ENCODE measurements at regions not wholly inside any gene's neighbourhood (a gene's known extent, or its start where the extent isn't known, plus 50 kb on each side); places are given as distances from the start of the nearest gene placed in this dataset.

DNA sequence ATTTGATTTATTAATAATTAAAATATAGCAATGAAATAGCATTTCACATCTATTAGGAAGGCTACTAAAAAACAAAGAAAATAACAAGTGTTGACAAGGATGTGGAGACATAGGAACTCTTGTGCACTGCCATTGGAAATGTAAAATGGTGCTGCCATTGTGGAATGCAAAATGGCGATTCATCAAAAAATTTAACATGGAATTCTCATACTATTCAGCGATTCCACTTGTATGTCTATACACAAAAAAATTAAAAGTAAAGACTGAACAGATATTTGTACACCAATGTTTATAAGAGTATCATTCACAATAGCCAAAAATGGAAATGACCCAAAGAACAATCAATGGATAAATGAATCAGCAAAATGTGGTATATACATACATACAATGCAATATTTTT lies 101.3 kb upstream of the S1PR1 start:
- intact Hi-C loops (cut with DNase I), result loop anchor here in 9 of 10 donors (2.0 to 10.0 kb wide), 6 partner anchors 99 to 211 kb away; partner anchors contain the start of gene S1PR1 (in 5 of the 9)
- Histone ChIP-seq H3K9me3 (no peaks in the 10 kb centered on the region), H3K4me1 (peaks cover 0 to 37% (median 29%) of the 10 kb centered on the region in 9 donors), H3K27me3 (no peaks in the 10 kb centered on the region), H3K36me3 (no peaks in the 10 kb centered on the region), H3K27ac (no peak overlapping the region), H3K4me3 (no peak overlapping the region)
- 95 to 100% methylated on average over 2 of the region's 2 CpGs for WGBS, 2 donors
- TF ChIP-seq, protein P1, sequence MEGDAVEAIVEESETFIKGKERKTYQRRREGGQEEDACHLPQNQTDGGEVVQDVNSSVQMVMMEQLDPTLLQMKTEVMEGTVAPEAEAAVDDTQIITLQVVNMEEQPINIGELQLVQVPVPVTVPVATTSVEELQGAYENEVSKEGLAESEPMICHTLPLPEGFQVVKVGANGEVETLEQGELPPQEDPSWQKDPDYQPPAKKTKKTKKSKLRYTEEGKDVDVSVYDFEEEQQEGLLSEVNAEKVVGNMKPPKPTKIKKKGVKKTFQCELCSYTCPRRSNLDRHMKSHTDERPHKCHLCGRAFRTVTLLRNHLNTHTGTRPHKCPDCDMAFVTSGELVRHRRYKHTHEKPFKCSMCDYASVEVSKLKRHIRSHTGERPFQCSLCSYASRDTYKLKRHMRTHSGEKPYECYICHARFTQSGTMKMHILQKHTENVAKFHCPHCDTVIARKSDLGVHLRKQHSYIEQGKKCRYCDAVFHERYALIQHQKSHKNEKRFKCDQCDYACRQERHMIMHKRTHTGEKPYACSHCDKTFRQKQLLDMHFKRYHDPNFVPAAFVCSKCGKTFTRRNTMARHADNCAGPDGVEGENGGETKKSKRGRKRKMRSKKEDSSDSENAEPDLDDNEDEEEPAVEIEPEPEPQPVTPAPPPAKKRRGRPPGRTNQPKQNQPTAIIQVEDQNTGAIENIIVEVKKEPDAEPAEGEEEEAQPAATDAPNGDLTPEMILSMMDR (IDR thresholded peaks at IDR 0.05), result no peak
- no peak for ATAC-seq
- no peak for DNase-seq

DNA sequence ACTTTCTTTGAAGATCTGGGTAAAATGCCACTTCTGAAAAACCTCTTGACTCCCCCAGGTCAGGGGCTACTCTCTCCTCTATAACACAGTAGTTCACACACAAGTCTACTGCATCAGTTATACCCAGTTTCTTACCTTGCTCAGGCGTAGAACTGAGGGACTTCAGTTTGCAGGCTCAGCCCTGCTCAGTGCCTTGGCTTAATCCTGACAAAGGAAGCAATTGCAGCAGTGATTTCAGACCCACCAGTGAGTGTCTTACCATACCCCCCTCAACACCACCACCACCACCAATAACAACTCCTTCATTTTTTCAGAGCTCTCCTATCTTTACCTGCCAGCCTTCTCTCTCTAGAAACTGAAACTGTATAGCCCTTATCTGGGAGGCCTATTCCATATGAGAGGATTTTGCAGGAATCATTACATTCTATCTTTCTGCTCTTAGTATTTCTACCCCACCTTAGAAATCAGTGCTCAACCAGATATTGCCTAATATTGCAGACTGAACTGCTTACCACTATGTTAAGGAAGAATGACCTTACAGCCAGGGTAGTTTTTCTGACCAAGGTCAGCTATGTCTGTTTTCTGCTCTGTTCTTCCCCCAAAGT lies 105.5 kb upstream of the S1PR1 start:
- DNase-seq (no peak), ATAC-seq (no peak)
- Histone ChIP-seq H3K4me1 (peaks cover 0 to 24% (median 12%) of the 10 kb centered on the region in 9 donors), H3K27me3 (no peaks in the 10 kb centered on the region), H3K9me3 (no peaks in the 10 kb centered on the region), H3K4me3 (no peak overlapping the region), H3K27ac (no peak overlapping the region), H3K36me3 (no peaks in the 10 kb centered on the region)
- TF ChIP-seq, protein P1 (IDR thresholded peaks at IDR 0.05), result no peak
- intact Hi-C loops (cut with DNase I), result loop anchor here in 5 of 10 donors (5.0 to 10.0 kb wide), 4 partner anchors 103 to 207 kb away; partner anchors contain the start of gene S1PR1 (in 1 of the 5)
- WGBS, 2 donors, result 94 to 96% methylated on average over 1 of the region's 1 CpG

DNA sequence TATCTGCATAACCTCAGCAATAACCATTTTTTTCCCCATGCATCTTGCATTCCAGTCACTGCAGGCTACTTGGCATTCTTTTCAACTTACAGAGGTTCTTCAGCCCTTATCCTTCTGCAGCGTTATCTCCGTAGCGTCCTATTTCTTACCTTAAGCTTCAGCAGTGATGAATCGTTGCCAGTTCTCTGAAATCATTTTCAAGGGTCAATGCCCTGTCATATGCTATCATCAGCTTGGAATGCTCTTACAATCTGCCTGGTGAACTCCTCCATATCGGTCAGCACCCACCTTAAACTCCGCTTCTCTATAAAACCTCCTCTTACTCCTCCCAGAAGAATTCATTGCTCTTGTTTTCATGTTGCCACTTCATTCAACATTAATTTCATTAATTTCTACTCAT lies 105.1 kb upstream of the DPH5 start:
- 35 to 44% methylated on average over 6 of the region's 6 CpGs for WGBS, 2 donors
- Histone ChIP-seq H3K4me3 (no peak overlapping the region), H3K36me3 (no peaks in the 10 kb centered on the region), H3K9me3 (no peaks in the 10 kb centered on the region), H3K4me1 (peaks cover 0 to 17% (median 10%) of the 10 kb centered on the region in 9 donors), H3K27me3 (no peaks in the 10 kb centered on the region), H3K27ac (no peak overlapping the region)
- no peak for DNase-seq
- ATAC-seq, result no peak
- TF ChIP-seq, protein P1 (IDR thresholded peaks at IDR 0.05), result no peak
- intact Hi-C loops (cut with DNase I), result loop anchor here in 5 of 10 donors (5.0 to 10.0 kb wide), 4 partner anchors 104 to 206 kb away; partner anchors contain the start of gene S1PR1 (in 1 of the 5)

DNA sequence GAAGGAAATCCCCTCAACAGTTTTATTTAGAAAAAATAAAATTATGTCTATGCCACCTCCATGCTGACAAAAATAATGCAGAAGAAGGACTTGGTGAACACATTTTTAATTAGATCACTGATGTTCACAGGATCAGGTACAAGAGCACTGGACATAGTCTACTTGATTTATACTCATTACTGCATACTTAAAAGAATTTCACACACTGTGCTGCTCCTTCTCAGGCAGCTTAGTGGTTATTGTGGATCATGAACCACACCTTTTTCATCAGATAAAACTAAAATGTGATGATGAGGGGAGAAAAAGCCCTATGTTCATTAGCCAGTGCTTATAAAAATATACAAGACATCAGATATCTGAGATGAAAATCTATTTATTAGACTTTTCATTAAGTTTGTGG lies 103.3 kb upstream of the DPH5 start:
- ATAC-seq, result no peak
- Histone ChIP-seq H3K27me3 (no peaks in the 10 kb centered on the region), H3K4me1 (peaks cover 0 to 15% (median 8%) of the 10 kb centered on the region in 9 donors), H3K4me3 (no peak overlapping the region), H3K27ac (peak overlapping the region in 2 of 10 donors; percentile 10 to 49), H3K36me3 (no peaks in the 10 kb centered on the region), H3K9me3 (no peaks in the 10 kb centered on the region)
- DNase-seq, result no peak
- intact Hi-C loops (cut with DNase I), result loop anchor here in 1 of 10 donors (5.0 kb wide), 1 partner anchor 102 kb away; the partner anchor contains the start of gene DPH5
- TF ChIP-seq, protein P1 (IDR thresholded peaks at IDR 0.05), result no peak

Data from heart right ventricle (tissue), 16 donors.